ENCODE measurements at regions not wholly inside any gene's neighbourhood (a gene's known extent, or its start where the extent isn't known, plus 50 kb on each side); places are given as distances from the start of the nearest gene placed in this dataset.
A peak's percentile ranks its signal among the peaks of the same experiment; 100 is the strongest.
"Not testable (repeated sequence)": the region's sequence is repeated elsewhere in the genome, so short reads cannot be mapped to it uniquely, and the experiment has no call there.

GRCh38 chr21:8194042-8194441 is 2327.3 kb upstream of the TPTE start:
- H3K27me3 Mint-ChIP-seq; H3K4me3 Mint-ChIP-seq (ENCODE audit: low read depth); DNase-seq (ENCODE audit: low spot score, unreplicated experiment); H3K4me1 Mint-ChIP-seq (ENCODE audit: low read depth); H3K27ac Mint-ChIP-seq; H3K36me3 Mint-ChIP-seq (ENCODE audit: insufficient read depth); H3K9me3 Mint-ChIP-seq (ENCODE audit: low read depth): not testable (repeated sequence)

- H3K36me3 Mint-ChIP-seq (ENCODE audit: insufficient read depth); H3K4me3 Mint-ChIP-seq (ENCODE audit: low read depth); H3K27me3 Mint-ChIP-seq; H3K27ac Mint-ChIP-seq; DNase-seq (ENCODE audit: low spot score, unreplicated experiment); H3K4me1 Mint-ChIP-seq (ENCODE audit: low read depth); H3K9me3 Mint-ChIP-seq (ENCODE audit: low read depth): not testable (repeated sequence)
Observed at GRCh38 chr21:8197377-8198027, 2323.9 kb upstream of the TPTE start.

DNA sequence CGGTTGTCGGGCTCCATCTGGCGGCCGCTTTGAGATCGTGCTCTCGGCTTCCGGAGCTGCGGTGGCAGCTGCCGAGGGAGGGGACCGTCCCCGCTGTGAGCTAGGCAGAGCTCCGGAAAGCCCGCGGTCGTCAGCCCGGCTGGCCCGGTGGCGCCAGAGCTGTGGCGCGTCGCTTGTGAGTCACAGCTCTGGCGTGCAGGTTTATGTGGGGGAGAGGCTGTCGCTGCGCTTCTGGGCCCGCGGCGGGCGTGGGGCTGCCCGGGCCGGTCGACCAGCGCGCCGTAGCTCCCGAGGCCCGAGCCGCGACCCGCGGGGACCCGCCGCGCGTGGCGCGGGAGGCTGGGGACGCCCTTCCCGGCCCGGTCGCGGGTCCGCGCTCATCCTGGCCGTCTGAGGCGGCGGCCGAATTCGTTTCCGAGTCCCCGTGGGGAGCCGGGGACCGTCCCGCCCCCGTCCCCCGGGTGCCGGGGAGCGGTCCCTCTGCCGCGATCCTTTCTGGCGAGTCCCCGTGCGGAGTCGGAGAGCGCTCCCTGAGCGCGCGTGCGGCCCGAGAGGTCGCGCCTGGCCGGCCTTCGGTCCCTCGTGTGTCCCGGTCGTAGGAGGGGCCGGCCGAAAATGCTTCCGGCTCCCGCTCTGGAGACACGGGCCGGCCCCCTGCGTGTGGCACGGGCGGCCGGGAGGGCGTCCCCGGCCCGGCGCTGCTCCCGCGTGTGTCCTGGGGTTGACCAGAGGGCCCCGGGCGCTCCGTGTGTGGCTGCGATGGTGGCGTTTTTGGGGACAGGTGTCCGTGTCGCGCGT is 2316.1 kb upstream of the TPTE start:
- not testable (repeated sequence) for H3K27me3 Mint-ChIP-seq; H3K4me1 Mint-ChIP-seq (ENCODE audit: low read depth); H3K9me3 Mint-ChIP-seq (ENCODE audit: low read depth); DNase-seq (ENCODE audit: low spot score, unreplicated experiment); H3K36me3 Mint-ChIP-seq (ENCODE audit: insufficient read depth); H3K27ac Mint-ChIP-seq; H3K4me3 Mint-ChIP-seq (ENCODE audit: low read depth)

DNA sequence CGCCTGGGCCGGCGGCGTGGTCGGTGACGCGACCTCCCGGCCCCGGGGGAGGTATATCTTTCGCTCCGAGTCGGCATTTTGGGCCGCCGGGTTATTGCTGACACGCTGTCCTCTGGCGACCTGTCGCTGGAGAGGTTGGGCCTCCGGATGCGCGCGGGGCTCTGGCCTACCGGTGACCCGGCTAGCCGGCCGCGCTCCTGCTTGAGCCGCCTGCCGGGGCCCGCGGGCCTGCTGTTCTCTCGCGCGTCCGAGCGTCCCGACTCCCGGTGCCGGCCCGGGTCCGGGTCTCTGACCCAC is 2315.5 kb upstream of the TPTE start:
- not testable (repeated sequence) for DNase-seq (ENCODE audit: low spot score, unreplicated experiment); H3K4me3 Mint-ChIP-seq (ENCODE audit: low read depth); H3K36me3 Mint-ChIP-seq (ENCODE audit: insufficient read depth); H3K9me3 Mint-ChIP-seq (ENCODE audit: low read depth); H3K27ac Mint-ChIP-seq; H3K4me1 Mint-ChIP-seq (ENCODE audit: low read depth); H3K27me3 Mint-ChIP-seq

DNA sequence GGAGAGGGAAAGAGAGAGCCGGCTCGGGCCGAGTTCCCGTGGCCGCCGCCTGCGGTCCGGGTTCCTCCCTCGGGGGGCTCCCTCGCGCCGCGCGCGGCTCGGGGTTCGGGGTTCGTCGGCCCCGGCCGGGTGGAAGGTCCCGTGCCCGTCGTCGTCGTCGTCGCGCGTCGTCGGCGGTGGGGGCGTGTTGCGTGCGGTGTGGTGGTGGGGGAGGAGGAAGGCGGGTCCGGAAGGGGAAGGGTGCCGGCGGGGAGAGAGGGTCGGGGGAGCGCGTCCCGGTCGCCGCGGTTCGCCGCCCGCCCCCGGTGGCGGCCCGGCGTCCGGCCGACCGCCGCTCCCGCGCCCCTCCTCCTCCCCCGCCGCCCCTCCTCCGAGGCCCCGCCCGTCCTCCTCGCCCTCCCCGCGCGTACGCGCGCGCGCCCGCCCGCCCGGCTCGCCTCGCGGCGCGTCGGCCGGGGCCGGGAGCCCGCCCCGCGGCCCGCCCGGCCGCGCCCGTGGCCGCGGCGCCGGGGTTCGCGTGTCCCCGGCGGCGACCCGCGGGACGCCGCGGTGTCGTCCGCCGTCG is 2308.3 kb upstream of the TPTE start:
- H3K27ac Mint-ChIP-seq; H3K9me3 Mint-ChIP-seq (ENCODE audit: low read depth); H3K36me3 Mint-ChIP-seq (ENCODE audit: insufficient read depth); H3K4me3 Mint-ChIP-seq (ENCODE audit: low read depth); H3K4me1 Mint-ChIP-seq (ENCODE audit: low read depth); H3K27me3 Mint-ChIP-seq: not testable (repeated sequence)
- DNase-seq (ENCODE audit: low spot score, unreplicated experiment), result peak; percentile 89

- not testable (repeated sequence) for H3K27ac Mint-ChIP-seq, H3K27me3 Mint-ChIP-seq
Observed at GRCh38 chr21:8214539-8214938, 2306.8 kb upstream of the TPTE start.

DNA sequence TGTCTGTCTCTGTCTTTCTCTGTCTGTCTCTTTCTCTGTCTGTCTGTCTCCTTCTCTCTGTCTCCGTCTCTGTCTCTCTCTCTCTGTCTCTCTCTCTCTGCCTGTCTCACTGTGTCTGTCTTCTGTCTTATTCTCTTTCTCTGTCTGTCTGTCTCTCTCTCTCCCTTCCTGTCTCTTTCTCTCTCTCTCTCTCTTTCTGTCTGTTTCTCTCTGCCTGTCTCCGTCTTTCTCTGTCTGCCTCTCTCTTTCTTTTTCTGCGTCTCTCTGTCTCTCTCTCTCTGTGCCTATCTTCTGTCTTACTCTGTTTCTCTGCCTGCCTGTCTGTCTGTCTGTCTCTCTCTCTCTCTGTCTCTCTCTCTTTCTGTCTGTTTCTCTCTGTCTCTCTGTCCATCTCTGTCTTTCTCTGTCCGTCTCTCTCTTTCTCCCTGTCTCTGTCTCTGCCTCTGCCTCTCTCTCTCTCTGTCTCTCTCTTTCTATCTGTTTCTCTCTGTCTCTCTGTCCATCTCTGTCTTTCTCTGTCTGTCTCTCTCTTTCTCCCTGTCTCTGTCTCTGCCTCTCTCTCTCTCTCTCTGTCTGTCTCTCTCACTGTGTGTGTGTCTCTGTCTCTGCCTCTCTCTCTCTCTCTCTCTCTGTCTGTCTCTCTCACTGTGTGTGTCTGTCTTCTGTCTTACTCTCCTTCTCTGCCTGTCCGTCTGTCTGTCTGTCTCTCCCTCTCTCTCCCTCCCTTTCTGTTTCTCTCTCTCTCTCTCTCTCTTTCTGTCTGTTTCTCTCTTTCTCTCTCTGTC is 2291.8 kb upstream of the TPTE start:
- H3K27ac Mint-ChIP-seq; DNase-seq (ENCODE audit: low spot score, unreplicated experiment); H3K36me3 Mint-ChIP-seq (ENCODE audit: insufficient read depth); H3K27me3 Mint-ChIP-seq; H3K9me3 Mint-ChIP-seq (ENCODE audit: low read depth); H3K4me3 Mint-ChIP-seq (ENCODE audit: low read depth); H3K4me1 Mint-ChIP-seq (ENCODE audit: low read depth): not testable (repeated sequence)

More at GRCh38 chr21:8214539-8214938, 2306.8 kb upstream of the TPTE start:
- not testable (repeated sequence) for H3K4me3 Mint-ChIP-seq (ENCODE audit: low read depth); H3K36me3 Mint-ChIP-seq (ENCODE audit: insufficient read depth); H3K9me3 Mint-ChIP-seq (ENCODE audit: low read depth); H3K4me1 Mint-ChIP-seq (ENCODE audit: low read depth); DNase-seq (ENCODE audit: low spot score, unreplicated experiment)

DNA sequence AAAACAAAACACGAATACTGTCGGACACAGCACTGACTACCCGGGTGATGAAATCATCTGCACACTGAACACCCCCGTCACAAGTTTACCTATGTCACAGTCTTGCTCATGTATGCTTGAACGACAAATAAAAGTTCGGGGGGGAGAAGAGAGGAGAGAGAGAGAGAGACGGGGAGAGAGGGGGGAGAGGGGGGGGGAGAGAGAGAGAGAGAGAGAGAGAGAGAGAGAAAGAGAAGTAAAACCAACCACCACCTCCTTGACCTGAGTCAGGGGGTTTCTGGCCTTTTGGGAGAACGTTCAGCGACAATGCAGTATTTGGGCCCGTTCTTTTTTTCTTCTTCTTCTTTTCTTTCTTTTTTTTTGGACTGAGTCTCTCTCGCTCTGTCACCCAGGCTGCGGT is 2290.1 kb upstream of the TPTE start:
- not testable (repeated sequence) for H3K27me3 Mint-ChIP-seq; H3K9me3 Mint-ChIP-seq (ENCODE audit: low read depth); H3K27ac Mint-ChIP-seq; DNase-seq (ENCODE audit: low spot score, unreplicated experiment); H3K4me1 Mint-ChIP-seq (ENCODE audit: low read depth); H3K4me3 Mint-ChIP-seq (ENCODE audit: low read depth); H3K36me3 Mint-ChIP-seq (ENCODE audit: insufficient read depth)

GRCh38 chr21:8233000-8233399 is 2288.4 kb upstream of the TPTE start:
- not testable (repeated sequence) for H3K36me3 Mint-ChIP-seq (ENCODE audit: insufficient read depth); H3K27me3 Mint-ChIP-seq; H3K4me1 Mint-ChIP-seq (ENCODE audit: low read depth); DNase-seq (ENCODE audit: low spot score, unreplicated experiment); H3K4me3 Mint-ChIP-seq (ENCODE audit: low read depth); H3K9me3 Mint-ChIP-seq (ENCODE audit: low read depth)
- H3K27ac Mint-ChIP-seq, result peak overlapping the region; percentile 19

DNA sequence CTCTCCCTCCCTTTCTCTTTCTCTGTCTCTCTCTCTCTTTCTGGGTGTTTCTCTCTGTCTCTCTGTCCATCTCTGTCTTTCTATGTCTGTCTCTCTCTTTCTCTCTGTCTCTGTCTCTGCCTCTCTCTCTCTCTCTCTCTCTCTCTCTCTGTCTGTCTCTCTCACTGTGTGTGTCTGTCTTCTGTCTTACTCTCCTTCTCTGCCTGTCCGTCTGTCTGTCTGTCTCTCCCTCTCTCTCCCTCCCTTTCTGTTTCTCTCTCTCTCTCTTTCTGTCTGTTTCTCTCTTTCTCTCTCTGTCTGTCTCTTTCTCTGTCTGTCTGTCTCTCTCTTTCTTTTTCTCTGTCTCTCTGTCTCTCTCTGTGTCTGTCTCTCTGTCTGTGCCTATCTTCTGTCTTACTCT is 2287.3 kb upstream of the TPTE start:
- H3K27me3 Mint-ChIP-seq; H3K27ac Mint-ChIP-seq; H3K4me1 Mint-ChIP-seq (ENCODE audit: low read depth); H3K9me3 Mint-ChIP-seq (ENCODE audit: low read depth); DNase-seq (ENCODE audit: low spot score, unreplicated experiment); H3K4me3 Mint-ChIP-seq (ENCODE audit: low read depth); H3K36me3 Mint-ChIP-seq (ENCODE audit: insufficient read depth): not testable (repeated sequence)

DNA sequence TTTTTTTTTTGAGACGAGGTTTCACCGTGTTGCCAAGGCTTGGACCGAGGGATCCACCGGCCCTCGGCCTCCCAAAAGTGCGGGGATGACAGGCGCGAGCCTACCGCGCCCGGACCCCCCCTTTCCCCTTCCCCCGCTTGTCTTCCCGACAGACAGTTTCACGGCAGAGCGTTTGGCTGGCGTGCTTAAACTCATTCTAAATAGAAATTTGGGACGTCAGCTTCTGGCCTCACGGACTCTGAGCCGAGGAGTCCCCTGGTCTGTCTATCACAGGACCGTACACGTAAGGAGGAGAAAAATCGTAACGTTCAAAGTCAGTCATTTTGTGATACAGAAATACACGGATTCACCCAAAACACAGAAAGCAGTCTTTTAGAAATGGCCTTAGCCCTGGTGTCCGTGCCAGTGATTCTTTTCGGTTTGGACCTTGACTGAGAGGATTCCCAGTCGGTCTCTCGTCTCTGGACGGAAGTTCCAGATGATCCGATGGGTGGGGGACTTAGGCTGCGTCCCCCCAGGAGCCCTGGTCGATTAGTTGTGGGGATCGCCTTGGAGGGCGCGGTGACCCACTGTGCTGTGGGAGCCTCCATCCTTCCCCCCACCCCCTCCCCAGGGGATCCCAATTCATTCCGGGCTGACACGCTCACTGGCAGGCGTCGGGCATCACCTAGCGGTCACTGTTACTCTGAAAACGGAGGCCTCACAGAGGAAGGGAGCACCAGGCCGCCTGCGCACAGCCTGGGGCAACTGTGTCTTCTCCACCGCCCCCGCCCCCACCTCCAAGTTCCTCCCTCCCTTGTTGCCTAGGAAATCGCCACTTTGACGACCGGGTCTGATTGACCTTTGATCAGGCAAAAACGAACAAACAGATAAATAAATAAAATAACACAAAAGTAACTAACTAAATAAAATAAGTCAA is 2276.4 kb upstream of the TPTE start:
- not testable (repeated sequence) for H3K27me3 Mint-ChIP-seq; H3K36me3 Mint-ChIP-seq (ENCODE audit: insufficient read depth); H3K4me1 Mint-ChIP-seq (ENCODE audit: low read depth)

GRCh38 chr21:8245642-8246402 is 2275.6 kb upstream of the TPTE start:
- not testable (repeated sequence) for H3K9me3 Mint-ChIP-seq (ENCODE audit: low read depth); H3K27ac Mint-ChIP-seq; H3K36me3 Mint-ChIP-seq (ENCODE audit: insufficient read depth); H3K27me3 Mint-ChIP-seq; H3K4me3 Mint-ChIP-seq (ENCODE audit: low read depth); DNase-seq (ENCODE audit: low spot score, unreplicated experiment); H3K4me1 Mint-ChIP-seq (ENCODE audit: low read depth)

More for the DNA sequence above, 2276.4 kb upstream of the TPTE start:
- H3K4me3 Mint-ChIP-seq (ENCODE audit: low read depth); H3K27ac Mint-ChIP-seq; H3K9me3 Mint-ChIP-seq (ENCODE audit: low read depth); DNase-seq (ENCODE audit: low spot score, unreplicated experiment): not testable (repeated sequence)
